ENCODE measurements at regions not wholly inside any gene's neighbourhood (a gene's known extent, or its start where the extent isn't known, plus 50 kb on each side); places are given as distances from the start of the nearest gene placed in this dataset.
A peak's percentile ranks its signal among the peaks of the same experiment; 100 is the strongest.
"Not testable (repeated sequence)": the region's sequence is repeated elsewhere in the genome, so short reads cannot be mapped to it uniquely, and the experiment has no call there.

DNA sequence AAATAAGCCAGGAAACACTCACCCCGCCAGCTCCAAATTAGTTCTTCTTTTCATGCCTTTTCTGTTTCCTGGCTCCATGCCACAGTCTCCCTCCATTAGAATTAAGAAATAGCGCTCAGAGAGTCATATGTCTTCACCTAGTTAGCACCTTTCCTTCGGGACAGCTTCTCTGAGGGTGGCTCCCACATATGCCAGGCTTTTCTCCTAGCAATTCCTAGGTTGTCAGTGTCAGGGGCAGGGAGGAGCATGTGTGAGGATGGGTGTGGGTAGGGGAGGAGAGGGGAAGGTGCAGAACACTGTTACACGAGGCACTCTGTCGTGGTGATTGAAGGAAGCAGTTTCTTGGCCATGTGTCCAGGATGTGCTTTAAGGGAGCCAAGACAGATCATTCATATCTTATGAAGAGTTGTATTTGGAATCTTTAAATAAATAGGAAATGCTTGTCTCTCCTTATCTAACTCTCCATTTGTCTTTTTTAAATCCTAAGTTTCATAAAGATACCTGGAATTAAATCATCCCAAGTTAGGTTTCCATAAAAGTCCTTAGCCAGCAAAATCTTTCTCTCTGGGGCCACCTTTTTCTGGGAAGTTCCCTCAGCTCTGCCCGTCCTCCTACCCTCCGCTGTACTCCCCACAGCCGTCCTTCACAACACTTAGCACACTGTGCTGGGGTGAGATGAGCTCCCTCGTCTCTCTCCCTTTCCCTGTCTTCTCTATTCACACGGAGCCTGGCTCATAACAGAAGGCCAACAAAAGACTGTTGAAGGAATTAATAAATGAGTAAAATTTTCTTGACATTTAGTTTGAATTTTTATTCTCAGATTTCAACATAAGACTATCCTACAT lies 361.0 kb downstream of the CD83 start:
- no peak for DNase-seq (ENCODE audit: low spot score)

DNA sequence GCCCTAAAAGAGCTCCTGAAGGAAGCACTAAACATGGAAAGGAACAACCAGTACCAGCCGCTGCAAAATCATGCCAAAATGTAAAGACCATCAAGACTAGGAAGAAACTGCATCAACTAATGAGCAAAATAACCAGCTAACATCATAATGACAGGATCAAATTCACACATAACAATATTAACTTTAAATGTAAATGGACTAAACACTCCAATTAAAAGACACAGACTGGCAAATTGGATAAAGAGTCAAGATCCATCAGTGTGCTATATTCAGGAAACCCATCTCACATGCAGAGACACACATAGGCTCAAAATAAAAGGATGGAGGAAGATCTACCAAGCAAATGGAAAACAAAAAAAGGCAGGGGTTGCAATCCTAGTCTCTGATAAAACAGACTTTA lies 364.4 kb downstream of the CD83 start:
- not testable (repeated sequence) for DNase-seq (ENCODE audit: low spot score)

DNA sequence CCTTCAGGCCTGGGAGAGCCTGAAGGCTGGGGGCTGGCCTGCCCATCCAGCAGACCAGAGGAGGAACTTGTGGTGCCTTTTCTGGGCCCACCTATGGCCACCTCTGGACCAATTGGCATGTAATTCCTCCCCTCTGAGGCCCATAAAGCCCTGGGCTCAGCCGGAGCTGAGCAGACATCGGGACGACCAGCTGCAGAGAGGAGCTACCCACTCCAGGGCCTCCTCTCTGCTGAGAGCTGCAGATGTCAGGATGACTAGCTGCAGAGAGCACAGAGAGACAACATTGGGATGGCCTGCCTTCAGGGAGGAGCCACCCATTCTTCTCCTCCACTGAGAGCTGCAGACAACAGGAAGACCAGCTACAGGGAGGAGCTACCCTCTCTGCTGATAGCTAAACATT lies 370.1 kb downstream of the CD83 start:
- no peak for DNase-seq (ENCODE audit: low spot score)

DNA sequence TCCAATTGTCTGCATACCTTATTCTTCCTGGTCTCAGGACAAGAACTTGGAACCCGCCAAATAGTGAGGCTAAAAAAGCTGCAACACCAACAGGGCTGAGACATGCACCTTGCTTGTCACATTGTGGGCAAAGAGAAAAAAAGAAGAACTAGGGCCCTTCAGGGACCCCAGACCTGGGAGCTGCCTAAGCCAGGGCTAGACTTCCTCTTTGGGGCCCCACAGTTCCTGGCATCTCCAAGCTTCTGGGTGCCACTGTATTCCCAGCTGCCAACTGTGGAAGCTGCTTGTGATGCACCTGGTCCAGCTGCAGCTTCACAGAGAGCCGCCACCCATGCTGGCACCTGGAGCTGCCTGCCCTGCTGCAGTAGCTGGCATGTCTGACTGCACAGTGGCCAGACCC lies 370.6 kb downstream of the CD83 start:
- DNase-seq (ENCODE audit: low spot score), result no peak

DNA sequence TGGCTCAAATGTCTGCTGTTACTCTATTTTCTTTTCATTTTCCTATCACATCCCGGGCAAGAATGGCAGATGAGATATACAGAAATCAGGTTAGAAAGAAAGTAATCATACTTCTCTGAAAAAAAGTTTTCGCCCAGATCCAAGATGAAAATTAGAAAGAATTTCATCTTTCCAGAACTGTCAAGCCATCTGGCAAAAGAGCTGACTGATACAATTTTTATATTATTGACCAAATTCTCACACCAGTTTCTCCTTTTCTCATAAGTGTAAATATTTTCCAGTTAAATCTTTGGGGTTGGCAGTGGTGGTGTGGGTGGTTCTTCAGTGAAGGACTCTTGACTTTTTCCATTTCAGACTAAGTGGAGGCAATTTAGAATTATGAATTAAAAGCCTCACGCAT lies 371.9 kb downstream of the CD83 start:
- DNase-seq (ENCODE audit: low spot score), result no peak

DNA sequence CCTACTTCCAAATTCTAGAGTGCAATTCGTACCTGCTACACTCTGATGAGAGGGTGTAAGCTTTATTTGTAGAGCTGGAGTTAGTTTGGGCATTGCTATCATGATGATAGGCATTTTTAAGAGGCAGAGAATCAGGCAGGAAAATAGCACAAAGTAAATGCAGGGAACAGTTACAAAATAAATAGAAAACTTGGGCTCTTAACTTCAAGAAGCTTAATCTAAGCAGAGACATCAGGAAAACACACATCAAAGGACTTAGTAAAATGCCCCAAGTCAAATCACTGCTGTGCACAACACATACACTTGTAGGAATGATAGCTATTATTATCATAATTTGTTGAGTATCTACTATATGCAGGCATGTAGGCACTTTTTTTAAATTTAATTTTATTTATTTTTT lies 381.2 kb downstream of the CD83 start:
- no peak for DNase-seq (ENCODE audit: low spot score)

DNA sequence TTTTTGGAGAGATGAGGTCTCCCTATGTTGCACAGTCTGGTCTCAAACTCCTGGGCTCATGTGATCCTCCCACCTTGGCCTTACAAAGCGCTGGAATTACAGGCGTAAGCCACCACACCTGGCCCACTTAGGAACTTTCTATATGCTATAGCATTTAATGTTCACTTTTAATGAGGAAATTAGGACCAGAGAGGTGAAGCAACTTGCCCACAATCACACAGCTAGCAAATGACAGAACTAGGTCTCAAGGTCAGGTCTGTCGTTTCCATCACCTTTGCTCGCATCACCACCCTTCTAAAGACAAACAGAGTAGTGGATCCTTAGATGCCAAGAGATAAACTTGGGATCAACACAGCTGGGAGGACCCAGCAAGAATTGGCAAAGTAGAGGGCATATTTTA lies 381.7 kb downstream of the CD83 start:
- no peak for DNase-seq (ENCODE audit: low spot score)

DNA sequence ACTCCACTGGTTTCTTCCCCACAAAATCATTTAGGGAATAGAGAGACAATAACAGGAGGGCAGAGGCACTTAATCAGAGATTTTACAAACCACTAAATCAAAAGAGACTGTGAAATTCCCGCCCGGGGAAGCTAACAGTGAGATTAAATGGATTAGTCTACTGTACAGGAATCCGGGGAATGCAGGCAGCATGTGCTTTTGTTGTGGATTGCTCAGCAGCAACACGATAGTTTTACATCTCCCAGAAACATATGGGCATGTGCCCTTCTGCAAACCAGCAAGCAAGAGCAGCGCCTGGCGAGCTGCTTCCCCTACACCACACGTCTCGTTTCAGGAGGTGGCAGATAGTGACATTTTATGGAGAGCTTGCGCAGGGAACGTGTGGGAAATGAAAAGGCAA lies 382.3 kb downstream of the CD83 start:
- DNase-seq (ENCODE audit: low spot score), result peak; percentile 95

DNA sequence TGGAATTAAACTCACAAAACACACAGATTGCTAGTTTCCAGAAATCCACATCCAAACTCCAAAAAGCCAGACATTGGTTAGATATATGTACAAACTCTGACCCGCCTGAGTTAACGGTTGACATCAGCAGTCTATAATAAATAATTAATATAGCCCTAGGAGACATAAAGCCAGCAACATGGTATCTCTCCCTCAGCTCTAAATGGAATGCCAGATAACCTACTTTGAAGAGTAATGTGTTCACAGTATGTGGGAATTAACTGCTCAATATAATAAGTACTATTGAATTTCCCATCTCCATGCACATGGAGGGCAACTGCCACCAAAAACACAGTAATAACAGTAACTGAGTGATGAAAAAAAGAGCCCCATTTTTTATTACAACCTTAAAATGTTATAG lies 383.2 kb downstream of the CD83 start:
- DNase-seq (ENCODE audit: low spot score), result no peak

DNA sequence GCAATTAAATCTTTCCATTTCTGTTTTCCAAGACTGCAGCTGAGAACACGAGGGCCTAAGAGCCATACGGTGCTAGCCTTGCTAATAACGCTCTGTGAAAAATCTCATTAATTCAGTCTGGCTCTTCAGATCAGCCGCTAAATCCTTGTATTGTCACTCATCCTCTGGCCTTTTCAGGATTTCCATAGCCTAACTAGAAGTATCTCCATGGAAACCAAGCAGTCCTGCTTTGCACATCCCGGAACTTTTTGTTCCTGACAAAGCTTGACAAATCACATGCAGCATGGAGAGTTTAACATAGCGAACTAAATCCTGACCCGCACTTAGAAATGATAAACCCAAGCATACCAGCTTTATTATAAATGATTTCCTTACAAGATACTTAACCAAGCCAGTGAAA lies 383.7 kb downstream of the CD83 start:
- no peak for DNase-seq (ENCODE audit: low spot score)

DNA sequence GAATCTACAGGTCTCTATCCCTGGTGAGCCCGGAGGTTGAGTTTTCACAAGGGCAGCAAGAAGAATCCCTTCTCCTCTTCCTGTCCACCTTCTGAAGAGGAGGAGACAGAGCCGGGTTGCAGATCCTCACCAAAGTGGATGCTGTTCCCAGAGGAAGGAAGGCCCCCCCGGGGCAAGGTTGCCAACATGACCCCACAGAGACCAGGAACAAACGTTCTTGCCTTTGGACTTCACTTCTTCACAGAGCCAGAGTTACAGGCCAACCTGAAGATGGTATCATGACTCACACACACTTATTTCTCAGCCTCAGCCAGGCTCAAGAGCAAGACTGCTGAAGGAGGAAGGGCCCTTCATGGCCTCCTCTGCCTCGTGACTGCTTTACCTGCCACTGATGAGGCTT lies 384.3 kb downstream of the CD83 start:
- no peak for DNase-seq (ENCODE audit: low spot score)

DNA sequence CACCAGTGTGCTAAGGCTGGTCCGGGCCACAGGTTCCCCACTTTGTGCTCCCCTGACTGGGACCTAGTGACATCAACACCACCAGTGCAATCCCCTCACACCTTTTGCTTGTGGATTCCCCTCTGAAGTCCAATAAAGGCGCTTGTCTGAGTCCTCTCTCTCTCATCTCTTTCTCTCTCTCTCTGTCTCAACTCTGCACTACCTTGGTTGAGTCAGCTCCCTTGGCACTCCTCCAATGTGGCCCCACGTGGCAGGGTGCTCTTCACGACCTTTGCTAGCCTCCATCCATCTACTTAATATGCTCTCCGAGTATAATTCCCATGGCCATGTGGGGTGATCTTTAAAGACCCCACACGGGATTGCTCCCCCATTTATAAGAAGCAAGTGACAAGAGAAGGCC lies 385.0 kb downstream of the CD83 start:
- DNase-seq (ENCODE audit: low spot score), result peak; percentile 13

DNA sequence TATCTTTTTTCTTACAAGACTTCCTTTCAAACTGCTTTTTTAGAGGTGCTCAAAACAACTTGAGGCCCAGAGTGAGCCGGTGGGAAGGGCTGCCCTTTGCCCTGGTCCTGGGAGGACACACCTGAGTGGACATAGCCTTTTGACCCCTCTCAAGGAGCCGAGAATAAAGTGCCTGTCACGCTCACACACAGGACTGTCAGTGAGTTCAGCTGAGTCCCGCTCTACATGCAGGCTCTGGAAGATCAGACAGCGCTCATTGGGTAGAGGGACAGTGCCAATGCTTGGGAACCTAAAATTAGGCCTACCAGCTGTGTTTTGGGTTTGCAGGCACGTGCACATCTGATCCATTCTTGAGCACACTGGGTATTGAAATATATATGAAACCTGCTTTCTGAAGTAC lies 387.8 kb downstream of the CD83 start:
- no peak for DNase-seq (ENCODE audit: low spot score)

DNA sequence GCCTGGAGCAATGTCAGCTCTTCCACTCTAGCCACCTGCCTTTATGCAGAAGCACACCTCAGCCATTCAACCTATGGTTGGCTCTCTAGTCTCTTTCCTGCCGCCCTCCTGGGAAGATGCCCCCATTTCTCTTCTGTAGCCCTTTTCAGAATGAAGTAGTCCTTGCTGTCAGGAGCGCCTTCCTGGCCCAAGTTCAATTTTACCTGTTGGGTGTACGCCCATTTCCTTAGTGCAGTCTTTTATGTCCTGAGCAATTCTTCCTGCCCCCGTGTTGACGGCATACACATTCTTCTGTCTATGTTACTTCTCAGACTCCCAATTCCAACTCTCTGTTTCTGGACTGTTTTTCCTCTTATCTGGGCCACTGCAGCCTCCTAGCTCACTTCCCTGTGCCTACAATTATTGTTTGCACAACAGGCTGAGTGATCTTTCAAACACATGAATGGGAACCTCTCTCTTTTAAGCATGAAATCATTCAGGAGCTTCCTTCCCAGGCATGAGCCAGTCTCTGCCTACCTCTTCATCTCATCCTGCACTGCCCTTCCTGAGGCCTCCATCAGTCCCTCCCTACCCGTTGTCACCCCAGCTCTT lies 389.2 kb downstream of the CD83 start:
- no peak for DNase-seq (ENCODE audit: low spot score)

DNA sequence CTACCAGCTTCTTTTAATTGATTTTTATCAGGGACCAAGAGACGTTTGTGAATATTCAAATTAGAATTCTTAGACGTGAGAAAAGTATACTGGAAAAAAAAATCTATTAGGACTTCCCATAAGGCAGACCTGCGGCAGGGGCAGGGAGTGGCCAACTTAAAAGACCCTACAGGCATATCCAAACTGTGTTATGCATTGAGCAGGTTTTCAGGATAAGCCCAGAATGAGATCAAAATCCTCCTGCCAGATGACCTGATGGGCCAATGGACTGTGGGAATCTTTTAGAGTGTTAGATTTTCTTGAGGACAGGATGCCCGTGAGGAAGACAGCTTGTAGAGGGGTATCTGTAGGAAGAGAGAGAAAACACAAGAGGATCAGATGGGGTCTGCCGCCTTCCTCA lies 391.5 kb downstream of the CD83 start:
- no peak for DNase-seq (ENCODE audit: low spot score)

DNA sequence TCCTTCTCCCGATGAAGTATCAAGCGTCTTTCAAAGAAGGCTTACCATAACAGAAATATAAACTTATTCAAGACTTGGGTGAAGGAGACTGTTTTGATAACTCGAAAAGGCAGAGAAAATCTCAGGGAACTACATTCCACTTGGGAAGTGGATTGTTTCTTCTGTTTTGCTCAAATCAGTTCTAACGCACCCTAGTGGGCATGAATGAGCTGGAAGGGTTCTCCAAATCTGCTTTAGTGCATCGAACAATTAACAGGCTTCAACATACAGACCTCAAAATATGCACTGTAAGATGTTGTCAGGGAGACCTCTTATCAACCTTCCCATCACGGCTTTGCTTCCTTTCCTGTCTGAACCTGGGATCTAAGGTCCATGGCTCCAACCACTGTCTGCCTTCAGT lies 392.5 kb downstream of the CD83 start:
- no peak for DNase-seq (ENCODE audit: low spot score)

DNA sequence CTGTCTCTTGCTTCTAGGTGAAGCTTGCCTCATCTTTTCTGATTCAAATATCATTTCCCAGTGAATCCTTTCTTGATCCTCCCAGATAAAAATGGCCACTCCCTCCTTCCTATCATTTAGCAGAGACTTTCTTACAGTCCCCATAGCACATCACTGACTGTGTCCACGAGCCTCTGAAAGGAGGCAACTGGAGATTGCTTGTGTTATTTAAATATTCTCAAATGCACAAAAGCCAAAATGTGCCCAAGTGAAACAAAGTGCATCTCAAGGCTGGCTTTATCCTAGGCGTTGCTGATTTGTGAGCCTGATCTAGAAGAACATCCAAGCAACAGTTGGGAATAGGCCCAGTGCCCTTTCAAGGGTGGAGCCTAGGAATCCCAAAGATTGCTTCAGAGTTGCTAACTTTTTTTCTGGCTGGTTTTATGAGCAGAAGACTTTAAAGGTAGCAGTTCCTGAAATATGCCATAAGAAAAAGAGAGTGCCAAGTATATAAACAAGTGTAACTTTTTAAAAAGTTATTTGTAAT lies 393.6 kb downstream of the CD83 start:
- no peak for DNase-seq (ENCODE audit: low spot score)

DNA sequence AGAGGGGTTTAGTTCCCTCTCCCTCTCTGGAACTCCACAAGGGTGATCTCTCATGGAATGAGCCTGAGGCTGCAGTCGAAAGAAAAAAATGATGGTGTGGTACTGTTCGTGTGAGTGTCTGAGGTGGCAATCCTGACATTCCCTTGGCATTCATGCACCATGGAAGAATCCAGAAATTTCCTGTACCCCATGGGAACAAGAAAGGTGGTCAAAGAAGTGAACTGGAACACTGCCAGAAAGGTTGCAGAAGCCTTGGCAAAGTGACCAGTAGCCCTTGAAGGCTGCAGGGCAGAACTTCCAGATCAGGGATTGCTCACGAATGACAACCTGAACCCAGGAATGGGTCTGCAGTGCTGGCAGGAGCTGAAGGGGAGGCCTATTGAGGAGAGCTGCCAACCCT lies 394.7 kb downstream of the CD83 start:
- DNase-seq (ENCODE audit: low spot score), result no peak

DNA sequence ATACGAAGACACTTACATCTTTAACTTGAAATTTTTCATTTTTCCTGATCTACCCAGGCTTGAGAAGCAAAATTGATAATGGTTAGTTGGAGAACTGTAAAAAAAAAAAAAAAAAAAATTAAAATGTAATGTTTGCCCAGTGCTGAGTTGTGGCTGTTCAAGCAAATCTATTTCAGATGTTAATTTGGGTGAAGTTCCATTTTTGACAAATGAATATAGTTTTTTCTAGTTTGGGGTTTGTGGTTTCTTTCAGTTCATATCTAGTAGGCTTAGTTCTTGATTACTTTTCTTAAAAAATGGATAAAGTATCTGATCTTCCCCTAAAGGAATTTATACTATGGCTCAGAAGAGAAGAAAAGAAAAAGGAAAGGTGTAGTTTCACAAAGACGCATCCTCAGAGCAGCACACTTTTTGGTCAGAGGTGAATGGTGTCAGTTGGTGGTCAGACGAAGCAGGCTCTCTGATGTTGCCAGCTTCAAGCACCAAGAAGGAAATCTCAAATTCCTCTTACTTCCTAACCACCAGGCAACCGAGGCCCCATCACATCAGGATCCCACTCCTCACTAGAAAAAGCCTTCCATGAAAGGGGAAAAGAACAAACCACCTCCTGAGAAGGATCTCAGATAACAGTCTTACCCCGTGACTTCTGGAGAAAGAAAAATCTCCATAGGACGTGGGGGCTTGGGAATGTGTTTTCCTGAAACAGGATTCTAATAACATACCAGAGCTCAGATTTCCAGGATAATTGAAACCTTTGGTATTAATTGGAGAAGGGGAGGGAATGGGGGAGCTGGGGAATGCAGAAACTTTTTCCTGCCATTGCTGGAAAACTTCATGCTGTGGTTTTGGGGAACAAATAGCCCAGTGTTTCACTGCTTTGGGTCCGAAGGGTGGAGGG lies 396.2 kb downstream of the CD83 start:
- no peak for DNase-seq (ENCODE audit: low spot score)

DNA sequence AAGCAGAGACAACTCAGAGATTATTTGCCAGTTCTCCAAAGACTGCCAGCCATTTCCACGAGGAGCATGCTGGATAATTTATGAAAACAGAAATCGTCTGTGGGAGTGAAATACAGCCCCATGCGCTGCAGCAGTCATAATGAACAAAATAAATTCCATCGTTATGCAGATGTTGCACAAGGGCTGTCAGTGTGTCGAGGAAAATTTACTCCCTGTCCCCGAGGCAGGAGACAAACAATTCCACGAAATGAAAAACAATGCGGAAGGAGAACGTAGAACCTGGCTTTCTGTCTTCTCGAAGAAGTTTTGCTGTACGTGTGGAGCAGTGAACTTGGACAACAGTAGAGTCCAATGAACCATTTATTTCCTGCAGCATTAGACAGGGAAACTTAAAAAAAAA lies 399.4 kb downstream of the CD83 start:
- DNase-seq (ENCODE audit: low spot score), result no peak

DNA sequence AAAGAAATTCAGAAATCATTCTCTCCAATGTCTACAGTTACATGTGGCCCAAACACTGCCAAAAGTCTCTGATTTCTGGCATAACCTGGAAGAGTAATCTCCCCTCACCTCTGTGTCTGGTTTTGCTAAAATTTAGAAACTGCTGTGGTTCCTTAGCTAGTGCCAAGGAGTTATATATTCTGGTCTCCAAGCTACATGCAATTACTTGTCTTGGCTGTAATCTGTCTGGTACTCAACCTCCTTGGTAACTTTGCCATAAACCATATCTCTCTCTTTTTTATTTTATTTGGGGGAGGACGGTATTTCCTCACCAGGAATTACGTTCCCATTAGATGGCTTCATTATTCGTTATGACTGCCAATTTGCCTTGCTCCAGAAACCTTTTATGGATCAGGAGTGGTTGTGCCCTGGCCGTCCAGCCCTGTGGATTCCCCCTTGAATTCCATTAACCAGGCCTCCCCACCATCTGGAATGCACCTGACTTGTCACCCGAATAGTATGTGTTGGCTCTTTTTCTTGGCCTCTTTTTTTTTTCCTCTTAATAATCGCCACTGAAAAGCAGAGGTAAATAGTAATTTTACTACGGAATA lies 400.0 kb downstream of the CD83 start:
- DNase-seq (ENCODE audit: low spot score), result no peak
